ENCODE measurements at regions not wholly inside any gene's neighbourhood (a gene's known extent, or its start where the extent isn't known, plus 50 kb on each side); places are given as distances from the start of the nearest gene placed in this dataset.

- no peak for DNase-seq (ENCODE audit: extremely low read depth, low read depth)
- TF ChIP-seq CTCF (IDR thresholded peaks at IDR 0.05; ENCODE audit: low read depth, low read length), result no peak
These were observed 243.8 kb upstream of the ZNF462 start for GRCh38 chr9:106619211-106619610.

DNA sequence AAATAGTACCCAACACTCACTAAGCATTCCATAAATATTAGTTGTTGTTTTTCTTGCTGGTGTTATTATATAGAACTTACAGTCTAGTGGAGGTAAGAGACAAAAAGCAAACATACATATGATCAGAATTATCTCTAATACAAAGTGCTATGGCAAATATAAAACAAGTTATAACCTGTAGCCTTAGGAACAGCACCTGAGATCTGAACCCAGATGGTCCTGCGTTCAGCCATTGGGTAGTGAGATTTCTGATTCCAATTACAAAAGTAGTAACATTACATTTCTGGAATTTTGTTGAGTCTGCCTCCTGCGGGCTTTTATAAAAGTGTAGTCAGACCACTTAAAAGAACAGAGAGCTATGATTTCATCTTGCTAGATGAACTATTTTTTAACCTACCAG, 242.9 kb upstream of the ZNF462 start:
- no peak for DNase-seq (ENCODE audit: extremely low read depth, low read depth)
- TF ChIP-seq CTCF (IDR thresholded peaks at IDR 0.05; ENCODE audit: low read depth, low read length), result no peak

GRCh38 chr9:106620866-106621265, 242.1 kb upstream of the ZNF462 start:
- no peak for TF ChIP-seq CTCF (IDR thresholded peaks at IDR 0.05; ENCODE audit: low read depth, low read length)
- no peak for DNase-seq (ENCODE audit: extremely low read depth, low read depth)

- DNase-seq (ENCODE audit: extremely low read depth, low read depth), result no peak
- TF ChIP-seq CTCF (IDR thresholded peaks at IDR 0.05; ENCODE audit: low read depth, low read length), result no peak
These were observed 241.4 kb upstream of the ZNF462 start for GRCh38 chr9:106621313-106622163.

DNA sequence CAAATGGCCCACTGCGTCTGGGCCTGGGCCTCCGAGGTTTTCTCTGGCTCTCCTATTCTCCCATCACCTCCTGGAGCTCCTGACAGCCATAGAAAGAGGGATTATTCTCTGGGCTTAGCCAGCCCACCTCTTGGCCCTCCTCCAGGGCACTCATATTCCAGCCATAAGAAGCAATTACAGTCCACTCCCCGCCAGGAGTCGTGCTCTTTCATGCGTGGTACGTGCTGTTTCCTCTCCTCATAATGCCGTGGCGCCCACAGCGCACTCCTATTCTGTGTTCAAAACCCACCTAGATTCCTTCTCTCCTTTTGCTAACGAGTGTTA, 240.8 kb upstream of the ZNF462 start:
- no peak for DNase-seq (ENCODE audit: extremely low read depth, low read depth)
- no peak for TF ChIP-seq CTCF (IDR thresholded peaks at IDR 0.05; ENCODE audit: low read depth, low read length)

DNA sequence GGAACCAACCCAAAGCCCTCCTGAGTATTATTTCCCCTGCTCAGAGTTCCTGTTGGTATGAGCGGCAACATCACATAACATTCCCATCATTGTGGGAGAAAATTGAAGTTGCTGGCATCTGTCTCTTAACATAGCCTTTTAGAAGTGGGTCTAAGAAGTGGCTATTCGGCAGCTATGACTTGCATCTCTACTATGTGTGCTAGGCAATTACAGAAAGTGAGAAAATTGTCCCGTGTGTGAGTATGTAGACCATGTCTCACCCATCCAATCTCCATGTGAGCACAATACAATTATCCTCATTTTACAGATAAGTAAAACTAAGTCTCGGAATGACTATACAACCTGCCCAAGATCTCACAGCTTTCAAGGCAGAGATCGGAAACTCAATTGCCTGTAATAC, 239.4 kb upstream of the ZNF462 start:
- no peak for TF ChIP-seq CTCF (IDR thresholded peaks at IDR 0.05; ENCODE audit: low read depth, low read length)
- no peak for DNase-seq (ENCODE audit: extremely low read depth, low read depth)

DNA sequence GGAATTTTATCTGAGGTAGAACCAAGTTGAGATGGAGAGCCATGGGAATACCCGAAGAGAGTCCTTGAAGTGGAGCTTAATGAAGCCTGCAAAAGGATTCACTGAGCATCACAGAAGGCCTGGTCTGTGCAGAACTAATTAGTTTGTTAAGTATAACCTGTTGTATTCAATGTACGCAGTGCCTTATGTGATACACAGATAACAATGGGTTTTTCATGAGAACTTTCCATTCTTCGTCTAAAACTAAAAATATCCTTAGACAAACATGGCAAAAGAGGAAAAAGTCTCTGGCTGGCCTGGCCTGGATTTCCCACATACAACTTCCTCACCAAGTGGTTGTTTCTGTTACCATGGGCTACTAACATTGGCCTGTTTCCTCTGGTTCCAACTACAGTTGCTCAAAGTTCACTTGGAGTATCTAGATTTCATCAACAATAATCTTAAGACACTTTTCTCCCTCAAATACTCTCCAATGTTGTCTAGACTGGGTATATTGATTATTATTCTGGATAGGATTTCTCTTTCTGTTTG, 237.6 kb upstream of the ZNF462 start:
- DNase-seq (ENCODE audit: extremely low read depth, low read depth), result no peak
- no peak for TF ChIP-seq CTCF (IDR thresholded peaks at IDR 0.05; ENCODE audit: low read depth, low read length)
